Activated T-helper 17 cell treated with anti-CD3 and anti-CD28 coated beads, Interleukin-2, amount 50 U/mL, for 72 hours (primary cell): ENCODE measurements at regions not wholly inside any gene's neighbourhood (a gene's known extent, or its start where the extent isn't known, plus 50 kb on each side); places are given as distances from the start of the nearest gene placed in this dataset.
A peak's percentile ranks its signal among the peaks of the same experiment; 100 is the strongest.

Experiments used
- ATAC-seq: fragments of 150-1000 bp; cut with Tn5 transposase; replicated peaks from 2 replicates; pipeline ENCODE4 v1.10.0; 2021; ENCODE audit warnings: mild to moderate bottlenecking, moderate library complexity
- H3K27ac Mint-ChIP-seq: one replicate; pipeline ENCODE4 v1.8.0; 2022; ENCODE audit warnings: mixed read lengths
- H3K27me3 Mint-ChIP-seq: one replicate; pipeline ENCODE4 v1.8.0; 2022; ENCODE audit warnings: mixed read lengths
- H3K36me3 Mint-ChIP-seq: one replicate; pipeline ENCODE4 v1.8.0; 2022; ENCODE audit warnings: low read depth, mild to moderate bottlenecking, mixed read lengths
- H3K4me1 Mint-ChIP-seq: one replicate; pipeline ENCODE4 v1.8.0; 2022; ENCODE audit warnings: mixed read lengths
- H3K4me3 Mint-ChIP-seq: one replicate; pipeline ENCODE4 v1.8.0; 2022; ENCODE audit warnings: mild to moderate bottlenecking, mixed read lengths
- H3K9me3 Mint-ChIP-seq: one replicate; pipeline ENCODE4 v1.8.0; 2022; ENCODE audit warnings: mixed read lengths

DNA sequence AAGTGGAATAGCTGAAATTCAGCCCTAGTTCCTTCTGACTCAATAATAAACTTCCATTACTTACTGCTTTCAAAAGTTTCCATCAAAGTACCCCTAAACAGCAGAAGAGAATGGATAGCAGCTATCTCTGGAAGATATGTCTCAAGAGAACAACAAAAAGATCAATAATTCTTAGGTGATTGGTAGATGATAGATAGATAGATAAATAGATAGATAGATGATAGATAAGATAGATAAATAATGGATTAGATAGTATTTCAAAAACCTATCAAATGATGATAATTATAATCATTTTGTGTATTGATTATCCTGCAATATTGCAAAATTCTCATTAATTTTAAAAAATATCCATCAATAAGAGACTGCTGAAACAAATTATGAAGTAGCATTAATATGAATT is 97.4 kb upstream of the CCND2 start:
- no peaks in the 10 kb centered on the region for H3K9me3 Mint-ChIP-seq
- H3K36me3 Mint-ChIP-seq: peaks cover 5% of the 10 kb centered on the region
- no peak overlapping the region for H3K4me3 Mint-ChIP-seq
- no peak for ATAC-seq
- H3K27me3 Mint-ChIP-seq: no peaks in the 10 kb centered on the region
- H3K27ac Mint-ChIP-seq: no peak overlapping the region
- H3K4me1 Mint-ChIP-seq: peaks cover 17% of the 10 kb centered on the region

- no peak for ATAC-seq
- Mint-ChIP-seq H3K27me3 (no peaks in the 10 kb centered on the region), H3K27ac (no peak overlapping the region), H3K4me1 (peaks cover 26% of the 10 kb centered on the region), H3K4me3 (no peak overlapping the region), H3K36me3 (peaks cover 5% of the 10 kb centered on the region), H3K9me3 (no peaks in the 10 kb centered on the region)
Measured at GRCh38 chr12:4174417-4174816, 99.1 kb upstream of the CCND2 start.

DNA sequence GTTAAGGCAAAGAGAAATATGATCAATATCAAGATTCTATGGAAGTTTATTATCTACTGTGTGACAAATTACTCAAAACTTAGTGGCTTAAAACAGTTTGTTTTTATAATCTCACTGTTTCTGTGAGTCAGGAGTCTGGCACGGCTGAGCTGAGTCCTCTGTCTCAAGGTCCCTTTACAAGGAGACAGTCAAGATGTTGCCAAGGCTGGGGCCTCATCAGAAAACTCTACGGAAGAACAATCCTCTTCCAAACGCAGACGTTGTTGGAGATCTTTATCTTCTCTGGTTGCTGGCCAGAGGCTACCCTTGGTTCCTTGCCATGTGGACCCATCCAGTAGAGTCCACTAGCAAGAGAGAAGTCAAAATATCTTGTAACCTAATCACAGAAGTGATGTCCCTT is 100.6 kb upstream of the CCND2 start:
- H3K27me3 Mint-ChIP-seq: no peaks in the 10 kb centered on the region
- no peak overlapping the region for H3K27ac Mint-ChIP-seq
- no peaks in the 10 kb centered on the region for H3K36me3 Mint-ChIP-seq
- H3K4me1 Mint-ChIP-seq: peaks cover 25% of the 10 kb centered on the region
- ATAC-seq: no peak
- no peaks in the 10 kb centered on the region for H3K9me3 Mint-ChIP-seq
- no peak overlapping the region for H3K4me3 Mint-ChIP-seq

DNA sequence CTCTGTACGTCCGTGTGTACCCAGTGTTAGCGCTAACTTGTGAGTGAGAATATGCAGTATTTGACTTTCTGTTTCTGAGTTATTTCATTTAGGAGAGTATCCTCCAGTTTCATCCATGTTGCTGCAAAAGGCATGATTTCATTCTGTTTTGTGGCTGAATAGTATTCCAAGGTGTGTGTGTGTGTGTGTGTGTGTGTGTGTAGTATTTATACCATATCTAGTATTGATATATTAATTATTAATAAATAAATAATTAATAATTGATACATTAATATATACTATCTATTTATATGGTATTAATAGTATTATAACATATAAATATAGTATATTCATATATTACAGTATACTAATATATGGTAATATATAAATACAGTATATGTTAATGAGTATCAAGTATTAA is 101.8 kb upstream of the CCND2 start:
- H3K27ac Mint-ChIP-seq: no peak overlapping the region
- ATAC-seq: no peak
- no peak overlapping the region for H3K4me3 Mint-ChIP-seq
- no peaks in the 10 kb centered on the region for H3K27me3 Mint-ChIP-seq
- H3K4me1 Mint-ChIP-seq: peaks cover 19% of the 10 kb centered on the region
- H3K9me3 Mint-ChIP-seq: no peaks in the 10 kb centered on the region
- H3K36me3 Mint-ChIP-seq: no peaks in the 10 kb centered on the region

- H3K27me3 Mint-ChIP-seq: no peaks in the 10 kb centered on the region
- peaks cover 29% of the 10 kb centered on the region for H3K4me1 Mint-ChIP-seq
- H3K9me3 Mint-ChIP-seq: no peaks in the 10 kb centered on the region
- H3K4me3 Mint-ChIP-seq: peak overlapping the region; percentile 65
- no peaks in the 10 kb centered on the region for H3K36me3 Mint-ChIP-seq
- peak; percentile 94 for ATAC-seq
- peak overlapping the region; percentile 81 for H3K27ac Mint-ChIP-seq
Measured at GRCh38 chr12:4169959-4170358, 103.6 kb upstream of the CCND2 start.

DNA sequence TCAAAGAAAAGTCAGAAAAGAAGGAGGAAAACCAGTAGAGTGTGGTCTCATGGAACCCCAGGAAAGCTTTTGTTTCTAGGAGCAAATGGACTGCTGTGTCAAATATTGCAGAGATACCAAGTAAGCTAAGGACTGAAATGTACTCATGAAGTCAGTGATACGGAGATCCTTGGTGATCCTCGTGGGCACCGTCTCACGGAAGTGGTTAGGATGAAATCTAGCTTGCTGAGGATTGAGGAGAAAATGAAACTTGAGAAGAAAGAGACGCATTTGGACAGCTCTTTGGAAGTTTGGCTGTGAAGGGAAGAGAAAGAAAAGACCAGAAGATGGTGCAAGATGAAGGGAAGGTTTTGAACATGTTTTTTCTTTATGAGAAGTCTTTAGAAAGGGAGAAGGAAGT is 104.0 kb upstream of the CCND2 start:
- no peaks in the 10 kb centered on the region for H3K27me3 Mint-ChIP-seq
- H3K4me1 Mint-ChIP-seq: peaks cover 33% of the 10 kb centered on the region
- H3K36me3 Mint-ChIP-seq: no peaks in the 10 kb centered on the region
- H3K27ac Mint-ChIP-seq: peak overlapping the region; percentile 81
- peak overlapping the region; percentile 65 for H3K4me3 Mint-ChIP-seq
- H3K9me3 Mint-ChIP-seq: no peaks in the 10 kb centered on the region
- ATAC-seq: no peak

GRCh38 chr12:4168036-4168435 is 105.5 kb upstream of the CCND2 start:
- no peak overlapping the region for H3K4me3 Mint-ChIP-seq

GRCh38 chr12:4164559-4165558 is 108.7 kb upstream of the CCND2 start:
- peak overlapping the region; percentile 95 for H3K27ac Mint-ChIP-seq
- H3K4me3 Mint-ChIP-seq: peak overlapping the region; percentile 92
- H3K9me3 Mint-ChIP-seq: no peaks in the 10 kb centered on the region
- H3K27me3 Mint-ChIP-seq: no peaks in the 10 kb centered on the region
- H3K36me3 Mint-ChIP-seq: no peaks in the 10 kb centered on the region
- peaks cover 42% of the 10 kb centered on the region for H3K4me1 Mint-ChIP-seq
- peak; percentile 92 for ATAC-seq

More at GRCh38 chr12:4168036-4168435, 105.5 kb upstream of the CCND2 start:
- Mint-ChIP-seq H3K27ac (no peak overlapping the region), H3K36me3 (no peaks in the 10 kb centered on the region), H3K9me3 (no peaks in the 10 kb centered on the region), H3K4me1 (peaks cover 38% of the 10 kb centered on the region), H3K27me3 (no peaks in the 10 kb centered on the region)
- ATAC-seq: no peak

DNA sequence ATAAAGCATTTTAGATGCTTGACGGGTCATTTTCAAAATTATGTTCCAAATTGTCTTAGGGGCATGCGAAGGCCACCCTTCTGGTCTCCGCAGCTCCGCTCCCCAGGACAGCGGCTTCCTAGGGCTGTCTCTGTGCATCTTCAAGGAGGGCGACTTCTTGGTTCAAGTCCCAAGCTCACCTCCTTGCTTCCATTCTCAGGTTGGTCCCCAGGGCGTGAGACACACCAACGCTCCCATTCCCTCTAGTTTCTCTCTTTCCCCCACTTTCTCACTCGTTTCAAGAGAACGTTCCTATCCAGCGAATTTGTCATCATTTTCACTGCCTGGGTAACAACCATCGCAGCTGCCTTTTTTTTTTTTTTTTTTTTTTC is 109.4 kb upstream of the CCND2 start:
- Mint-ChIP-seq H3K36me3 (no peaks in the 10 kb centered on the region), H3K9me3 (no peaks in the 10 kb centered on the region), H3K4me3 (peak overlapping the region; percentile 92), H3K27me3 (no peaks in the 10 kb centered on the region), H3K27ac (peak overlapping the region; percentile 95), H3K4me1 (peaks cover 35% of the 10 kb centered on the region)
- ATAC-seq: peak; percentile 2

DNA sequence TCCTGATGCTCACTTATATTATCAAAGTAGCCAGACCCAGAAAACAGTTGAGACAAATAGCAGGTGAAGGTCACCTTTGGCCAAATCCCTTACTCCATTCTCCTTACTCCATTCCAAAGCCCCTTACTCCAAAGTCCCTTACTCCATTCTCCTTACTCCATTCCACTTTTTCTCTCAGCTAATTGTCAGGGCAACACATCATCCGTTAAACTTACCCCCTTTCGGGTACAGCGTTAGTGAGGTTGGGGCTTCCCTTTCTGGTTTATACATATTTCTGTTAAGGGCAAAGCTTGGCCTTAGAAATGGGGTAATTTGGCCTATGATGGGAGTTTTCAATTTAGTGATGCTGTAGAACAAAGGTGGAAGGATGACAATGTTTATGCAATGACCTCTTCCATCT is 111.8 kb upstream of the CCND2 start:
- H3K4me1 Mint-ChIP-seq: peaks cover 36% of the 10 kb centered on the region
- no peak for ATAC-seq
- no peaks in the 10 kb centered on the region for H3K9me3 Mint-ChIP-seq
- peak overlapping the region; percentile 65 for H3K27ac Mint-ChIP-seq
- no peaks in the 10 kb centered on the region for H3K36me3 Mint-ChIP-seq
- H3K4me3 Mint-ChIP-seq: no peak overlapping the region
- H3K27me3 Mint-ChIP-seq: no peaks in the 10 kb centered on the region

DNA sequence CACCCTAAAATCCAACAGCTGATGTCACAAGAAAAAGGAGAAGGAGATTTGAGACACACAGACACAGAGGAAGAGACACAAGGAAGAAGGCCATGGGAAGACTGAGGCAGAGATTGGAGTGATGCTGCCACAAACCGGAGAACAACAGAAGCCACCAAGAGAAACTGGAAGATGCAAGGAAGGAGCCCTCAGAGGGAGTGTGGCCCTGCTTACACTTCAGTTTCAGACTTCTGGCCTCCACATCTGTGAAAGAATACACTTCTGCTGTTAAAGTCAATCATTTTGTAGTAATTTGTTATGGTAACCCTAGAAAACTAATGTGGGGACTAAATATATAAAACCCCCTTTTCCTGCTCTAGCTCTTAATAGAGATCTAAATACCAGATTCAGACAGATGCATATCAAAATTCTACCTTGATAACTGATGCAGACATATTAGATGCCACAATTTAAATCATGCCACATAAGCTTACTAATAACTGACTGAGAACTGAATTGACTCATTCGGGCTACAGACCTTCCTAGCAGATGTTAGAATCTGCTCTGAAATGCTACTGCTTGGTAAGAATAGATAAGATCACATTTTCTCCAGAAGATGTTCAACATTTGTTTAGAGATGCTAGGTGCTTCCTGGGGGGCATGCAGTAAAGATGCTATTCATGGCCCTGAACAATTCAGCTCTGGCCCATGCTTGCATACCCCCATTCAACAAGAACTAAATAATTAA is 113.1 kb upstream of the CCND2 start:
- peak overlapping the region; percentile 7 for H3K27ac Mint-ChIP-seq
- no peaks in the 10 kb centered on the region for H3K36me3 Mint-ChIP-seq
- no peaks in the 10 kb centered on the region for H3K9me3 Mint-ChIP-seq
- H3K4me1 Mint-ChIP-seq: peaks cover 35% of the 10 kb centered on the region
- H3K27me3 Mint-ChIP-seq: no peaks in the 10 kb centered on the region
- ATAC-seq: peak; percentile 66
- H3K4me3 Mint-ChIP-seq: peak overlapping the region; percentile 29

DNA sequence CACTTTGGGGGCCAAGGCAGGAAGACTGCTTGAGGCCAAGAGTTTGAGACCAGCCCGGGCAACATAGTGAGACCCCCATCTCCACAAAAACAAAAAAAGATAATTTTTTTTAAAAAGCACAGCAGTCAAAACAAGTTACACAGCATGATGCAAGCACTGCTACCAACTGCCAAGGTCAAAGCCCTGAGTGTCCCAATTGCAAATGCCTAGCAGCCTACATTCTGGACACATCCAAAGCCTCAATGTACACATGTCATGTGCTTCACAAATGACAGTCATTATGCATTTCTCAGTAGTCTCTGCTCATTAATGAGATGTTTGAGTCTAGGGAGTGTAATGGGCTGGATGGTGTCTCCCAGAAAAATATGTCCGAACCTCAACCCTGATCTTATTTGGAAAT is 113.7 kb upstream of the CCND2 start:
- Mint-ChIP-seq H3K4me3 (peak overlapping the region; percentile 29), H3K27me3 (no peaks in the 10 kb centered on the region), H3K9me3 (no peaks in the 10 kb centered on the region), H3K27ac (peak overlapping the region; percentile 7), H3K4me1 (peaks cover 33% of the 10 kb centered on the region), H3K36me3 (no peaks in the 10 kb centered on the region)
- ATAC-seq: no peak

- ATAC-seq: no peak
- H3K27me3 Mint-ChIP-seq: no peaks in the 10 kb centered on the region
- no peak overlapping the region for H3K27ac Mint-ChIP-seq
- H3K36me3 Mint-ChIP-seq: no peaks in the 10 kb centered on the region
- peak overlapping the region; percentile 43 for H3K4me3 Mint-ChIP-seq
- H3K9me3 Mint-ChIP-seq: no peaks in the 10 kb centered on the region
- H3K4me1 Mint-ChIP-seq: peaks cover 39% of the 10 kb centered on the region
Measured at GRCh38 chr12:4158306-4158705, 115.3 kb upstream of the CCND2 start.

- no peak for ATAC-seq
- peaks cover 50% of the 10 kb centered on the region for H3K4me1 Mint-ChIP-seq
- no peak overlapping the region for H3K4me3 Mint-ChIP-seq
- no peaks in the 10 kb centered on the region for H3K27me3 Mint-ChIP-seq
- no peaks in the 10 kb centered on the region for H3K36me3 Mint-ChIP-seq
- no peaks in the 10 kb centered on the region for H3K9me3 Mint-ChIP-seq
- H3K27ac Mint-ChIP-seq: peak overlapping the region; percentile 65
Measured at GRCh38 chr12:4157122-4157521, 116.4 kb upstream of the CCND2 start.

- ATAC-seq: no peak
- H3K4me3 Mint-ChIP-seq: no peak overlapping the region
- no peak overlapping the region for H3K27ac Mint-ChIP-seq
- no peaks in the 10 kb centered on the region for H3K36me3 Mint-ChIP-seq
- peaks cover 58% of the 10 kb centered on the region for H3K4me1 Mint-ChIP-seq
- H3K9me3 Mint-ChIP-seq: peaks cover 3% of the 10 kb centered on the region
- no peaks in the 10 kb centered on the region for H3K27me3 Mint-ChIP-seq
Measured at GRCh38 chr12:4156317-4156716, 117.2 kb upstream of the CCND2 start.
